ENCODE measurements at regions not wholly inside any gene's neighbourhood (a gene's known extent, or its start where the extent isn't known, plus 50 kb on each side); places are given as distances from the start of the nearest gene placed in this dataset.
"Not testable (repeated sequence)": the region's sequence is repeated elsewhere in the genome, so short reads cannot be mapped to it uniquely, and the experiment has no call there.

DNA sequence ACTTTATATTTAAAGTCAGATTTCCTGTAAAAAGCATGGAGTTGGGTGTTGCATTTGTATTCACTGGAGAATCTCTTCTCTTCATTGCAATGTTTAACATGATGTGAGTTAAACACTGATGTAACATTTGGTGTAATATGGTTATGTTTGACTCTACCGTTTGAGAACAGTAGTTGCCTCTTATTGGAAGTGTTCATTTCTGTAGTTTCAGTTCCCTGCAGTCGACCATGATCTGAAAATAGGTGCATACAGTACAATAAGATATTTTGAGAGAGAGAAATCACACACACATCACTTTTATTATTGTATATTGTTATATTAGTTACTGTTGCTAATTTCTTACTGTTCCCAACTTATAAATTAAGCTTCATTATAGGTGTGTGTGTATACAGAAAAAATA, 105.2 kb upstream of the SPACA7 start:
- H3K9me3 Mint-ChIP-seq, result no peaks in the 10 kb centered on the region
- no peak overlapping the region for H3K27ac ChIP-seq (ENCODE audit: low read depth in 1 of 2, low read length in 2 of 2)
- CTCF ChIA-PET, result no interaction called here
- H3K36me3 Mint-ChIP-seq (ENCODE audit: low read depth), result no peaks in the 10 kb centered on the region
- ATAC-seq (ENCODE audit: poor library complexity), result no peak
- no peaks in the 10 kb centered on the region for H3K4me1 Mint-ChIP-seq (ENCODE audit: low read depth)
- H3K4me1 ChIP-seq (ENCODE audit: insufficient read depth, low read length), result no peaks in the 10 kb centered on the region
- no peak for DNase-seq
- no peak overlapping the region for H3K27ac Mint-ChIP-seq
- POLR2A ChIA-PET, result no interaction called here
- TF ChIP-seq, protein P1, sequence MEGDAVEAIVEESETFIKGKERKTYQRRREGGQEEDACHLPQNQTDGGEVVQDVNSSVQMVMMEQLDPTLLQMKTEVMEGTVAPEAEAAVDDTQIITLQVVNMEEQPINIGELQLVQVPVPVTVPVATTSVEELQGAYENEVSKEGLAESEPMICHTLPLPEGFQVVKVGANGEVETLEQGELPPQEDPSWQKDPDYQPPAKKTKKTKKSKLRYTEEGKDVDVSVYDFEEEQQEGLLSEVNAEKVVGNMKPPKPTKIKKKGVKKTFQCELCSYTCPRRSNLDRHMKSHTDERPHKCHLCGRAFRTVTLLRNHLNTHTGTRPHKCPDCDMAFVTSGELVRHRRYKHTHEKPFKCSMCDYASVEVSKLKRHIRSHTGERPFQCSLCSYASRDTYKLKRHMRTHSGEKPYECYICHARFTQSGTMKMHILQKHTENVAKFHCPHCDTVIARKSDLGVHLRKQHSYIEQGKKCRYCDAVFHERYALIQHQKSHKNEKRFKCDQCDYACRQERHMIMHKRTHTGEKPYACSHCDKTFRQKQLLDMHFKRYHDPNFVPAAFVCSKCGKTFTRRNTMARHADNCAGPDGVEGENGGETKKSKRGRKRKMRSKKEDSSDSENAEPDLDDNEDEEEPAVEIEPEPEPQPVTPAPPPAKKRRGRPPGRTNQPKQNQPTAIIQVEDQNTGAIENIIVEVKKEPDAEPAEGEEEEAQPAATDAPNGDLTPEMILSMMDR (IDR thresholded peaks at IDR 0.05), result no peak
- H3K4me3 ChIP-seq (ENCODE audit: low read length), result no peak overlapping the region
- H3K36me3 ChIP-seq (ENCODE audit: insufficient read depth, low read length), result no peaks in the 10 kb centered on the region
- H3K27me3 Mint-ChIP-seq, result peaks cover 25% of the 10 kb centered on the region
- peaks cover 0 to 7% of the 10 kb centered on the region in 2 experiments for H3K9me3 ChIP-seq (ENCODE audit: control insufficient read depth in 1 of 2, insufficient read depth in 1 of 2, low read length in 2 of 2)
- intact Hi-C loops (cut with DNase I, micrococcal nuclease), result no loop called here
- H3K4me3 Mint-ChIP-seq, result no peak overlapping the region
- H3K27me3 ChIP-seq (ENCODE audit: control insufficient read depth in 1 of 2, insufficient read depth in 2 of 2, low read length in 2 of 2), result peaks cover 7 to 11% of the 10 kb centered on the region in 2 experiments

DNA sequence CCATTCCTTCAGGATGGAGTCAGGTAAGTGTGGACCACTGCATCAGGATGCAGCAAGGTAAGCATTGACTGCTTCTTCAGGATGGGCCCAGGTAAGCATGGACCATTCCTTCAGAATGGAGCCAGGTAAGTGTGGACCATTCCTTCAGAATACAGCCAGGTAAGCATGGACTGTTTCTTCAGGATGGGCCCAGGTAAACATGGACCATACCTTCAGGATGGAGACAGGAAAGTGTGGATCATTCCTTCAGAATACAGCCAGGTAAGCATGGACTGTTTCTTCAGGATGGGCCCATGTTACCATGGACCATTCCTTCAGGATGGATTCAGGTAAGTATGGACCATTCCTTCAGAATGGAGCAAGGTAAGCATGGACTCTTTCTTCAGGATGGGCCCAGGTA, 89.4 kb upstream of the SPACA7 start:
- H3K27ac ChIP-seq (ENCODE audit: low read depth in 1 of 2, low read length in 2 of 2); H3K4me1 Mint-ChIP-seq (ENCODE audit: low read depth); H3K9me3 Mint-ChIP-seq; H3K27me3 ChIP-seq (ENCODE audit: control insufficient read depth in 1 of 2, insufficient read depth in 2 of 2, low read length in 2 of 2); H3K4me1 ChIP-seq (ENCODE audit: insufficient read depth, low read length); CTCF ChIA-PET; H3K4me3 ChIP-seq (ENCODE audit: low read length); H3K27ac Mint-ChIP-seq; POLR2A ChIA-PET; H3K9me3 ChIP-seq (ENCODE audit: control insufficient read depth in 1 of 2, insufficient read depth in 1 of 2, low read length in 2 of 2); H3K4me3 Mint-ChIP-seq; H3K36me3 ChIP-seq (ENCODE audit: insufficient read depth, low read length); ATAC-seq (ENCODE audit: poor library complexity); DNase-seq; H3K36me3 Mint-ChIP-seq (ENCODE audit: low read depth); H3K27me3 Mint-ChIP-seq; intact Hi-C loops (cut with DNase I, micrococcal nuclease): not testable (repeated sequence)

DNA sequence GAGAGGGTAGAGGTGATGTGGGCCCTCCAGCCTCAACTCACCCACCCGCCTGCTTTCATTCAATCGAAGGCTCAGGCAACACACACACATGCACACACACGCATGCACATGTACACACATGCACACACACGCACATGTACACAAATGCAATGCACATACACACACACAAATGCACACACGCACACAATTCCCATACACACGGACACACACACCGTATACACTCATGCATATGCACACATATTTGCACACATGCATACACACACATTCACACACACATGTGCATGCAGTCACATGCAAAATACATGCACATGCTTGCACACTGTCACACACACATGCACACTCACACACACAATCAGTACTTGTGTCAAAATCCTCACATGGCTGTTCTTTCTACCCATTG, 55.9 kb upstream of the SPACA7 start:
- Histone ChIP-seq H3K9me3 (ENCODE audit: control insufficient read depth in 1 of 2, insufficient read depth in 1 of 2, low read length in 2 of 2) (peaks cover under 1 to 5% of the 10 kb centered on the region in 2 experiments), H3K36me3 (ENCODE audit: insufficient read depth, low read length) (no peaks in the 10 kb centered on the region), H3K27ac (ENCODE audit: low read depth in 1 of 2, low read length in 2 of 2) (no peak overlapping the region), H3K27me3 (ENCODE audit: control insufficient read depth in 1 of 2, insufficient read depth in 2 of 2, low read length in 2 of 2) (no peaks in the 10 kb centered on the region), H3K4me3 (ENCODE audit: low read length) (no peak overlapping the region), H3K4me1 (ENCODE audit: insufficient read depth, low read length) (no peaks in the 10 kb centered on the region)
- ATAC-seq (ENCODE audit: poor library complexity) (no peak), DNase-seq (no peak)
- Mint-ChIP-seq H3K36me3 (ENCODE audit: low read depth) (no peaks in the 10 kb centered on the region), H3K4me1 (ENCODE audit: low read depth) (no peaks in the 10 kb centered on the region), H3K4me3 (no peak overlapping the region), H3K27ac (no peak overlapping the region), H3K9me3 (no peaks in the 10 kb centered on the region), H3K27me3 (peaks cover 14% of the 10 kb centered on the region)
- intact Hi-C loops (cut with DNase I, micrococcal nuclease), result no loop called here
- TF ChIP-seq, protein P1 (IDR thresholded peaks at IDR 0.05), result no peak
- ChIA-PET CTCF (no interaction called here), POLR2A (no interaction called here)

DNA sequence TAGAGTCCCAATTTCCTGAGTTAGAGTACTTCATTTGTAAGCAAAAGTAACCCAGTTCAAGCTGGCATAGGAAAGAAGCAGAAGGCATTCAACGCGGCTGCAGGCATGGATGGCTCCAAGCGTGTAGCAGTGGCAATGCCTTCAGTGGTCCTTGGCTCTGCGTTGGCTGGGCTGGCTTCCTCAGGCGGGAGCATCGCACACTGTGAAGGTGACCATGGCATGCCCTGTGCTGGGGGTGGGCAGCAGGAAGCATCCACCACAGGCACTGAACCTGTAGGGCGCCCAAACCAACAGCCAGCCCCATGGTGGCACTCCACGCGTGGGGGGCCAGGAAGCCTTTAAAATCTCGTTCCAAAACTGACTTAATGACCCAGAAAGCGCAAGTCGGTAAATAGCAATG, 53.6 kb upstream of the SPACA7 start:
- CTCF ChIA-PET, result no interaction called here
- no peak overlapping the region for H3K4me3 Mint-ChIP-seq
- POLR2A ChIA-PET, result no interaction called here
- no peaks in the 10 kb centered on the region for H3K4me1 ChIP-seq (ENCODE audit: insufficient read depth, low read length)
- H3K36me3 ChIP-seq (ENCODE audit: insufficient read depth, low read length), result no peaks in the 10 kb centered on the region
- no peak for DNase-seq
- intact Hi-C loops (cut with DNase I, micrococcal nuclease), result no loop called here
- no peaks in the 10 kb centered on the region for H3K4me1 Mint-ChIP-seq (ENCODE audit: low read depth)
- H3K27me3 Mint-ChIP-seq, result peaks cover 19% of the 10 kb centered on the region
- no peak overlapping the region for H3K27ac Mint-ChIP-seq
- no peak overlapping the region for H3K27ac ChIP-seq (ENCODE audit: low read depth in 1 of 2, low read length in 2 of 2)
- H3K36me3 Mint-ChIP-seq (ENCODE audit: low read depth), result no peaks in the 10 kb centered on the region
- H3K9me3 ChIP-seq (ENCODE audit: control insufficient read depth in 1 of 2, insufficient read depth in 1 of 2, low read length in 2 of 2), result peaks cover 0 to 16% of the 10 kb centered on the region in 2 experiments
- H3K4me3 ChIP-seq (ENCODE audit: low read length), result no peak overlapping the region
- no peak for ATAC-seq (ENCODE audit: poor library complexity)
- no peaks in the 10 kb centered on the region for H3K27me3 ChIP-seq (ENCODE audit: control insufficient read depth in 1 of 2, insufficient read depth in 2 of 2, low read length in 2 of 2)
- TF ChIP-seq, protein P1 (IDR thresholded peaks at IDR 0.05), result no peak
- H3K9me3 Mint-ChIP-seq, result no peaks in the 10 kb centered on the region

Data from CD4-positive, alpha-beta T cell (primary cell).